Fibroblast of the aortic adventitia (primary cell): ENCODE measurements at regions not wholly inside any gene's neighbourhood (a gene's known extent, or its start where the extent isn't known, plus 50 kb on each side); places are given as distances from the start of the nearest gene placed in this dataset.

Experiments used
- DNase-seq: peaks from one replicate; pipeline ENCODE4 v3.0.0-alpha.2; 2010; ENCODE audit warnings: low read depth
- H3K4me3 ChIP-seq: 2 replicates; pipeline ENCODE4 v1.5.1; 2011; ENCODE audit warnings: low read depth, mild to moderate bottlenecking, control low read depth, low read length, moderate library complexity
- CTCF ChIP-seq: IDR thresholded peaks from 2 replicates; pipeline ENCODE4 v1.5.1; 2011; ENCODE audit warnings: mild to moderate bottlenecking, low read length, control low read depth, inconsistent platforms; ENCODE audit not compliant: insufficient read depth

GRCh38 chr12:14284184-14284722 is 81.2 kb upstream of the ATF7IP start:
- peak; percentile 17 for DNase-seq
- no peak overlapping the region for H3K4me3 ChIP-seq
- no peak for TF ChIP-seq CTCF

DNA sequence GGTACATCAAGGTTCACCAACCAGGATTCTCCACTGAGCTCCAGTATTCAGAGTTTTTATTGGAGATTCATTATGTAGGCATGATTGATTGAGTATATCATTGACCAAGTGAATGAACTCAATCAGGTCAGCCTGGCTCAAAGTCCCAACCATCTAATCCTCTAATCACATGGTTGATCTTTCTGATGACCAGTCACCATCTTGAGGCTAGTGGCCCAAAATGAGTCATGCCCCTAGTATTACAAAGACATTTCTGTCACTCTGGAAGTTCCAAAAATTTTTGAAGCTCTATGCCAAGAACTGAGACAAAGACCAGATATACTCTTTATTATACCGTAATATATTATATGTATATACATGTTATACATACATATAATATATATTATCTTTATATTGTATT is 75.9 kb upstream of the ATF7IP start:
- no peak for DNase-seq
- H3K4me3 ChIP-seq = no peak overlapping the region
- TF ChIP-seq CTCF = no peak

- no peak for TF ChIP-seq CTCF
- no peak for DNase-seq
- no peak overlapping the region for H3K4me3 ChIP-seq
These were observed 74.5 kb upstream of the ATF7IP start for GRCh38 chr12:14290951-14291350.

- DNase-seq = no peak
- no peak overlapping the region for H3K4me3 ChIP-seq
- no peak for TF ChIP-seq CTCF
These were observed 61.8 kb upstream of the ATF7IP start for GRCh38 chr12:14303661-14304155.

GRCh38 chr12:14307004-14307403 is 58.5 kb upstream of the ATF7IP start:
- DNase-seq = no peak
- no peak overlapping the region for H3K4me3 ChIP-seq

GRCh38 chr12:14308516-14308915 is 57.0 kb upstream of the ATF7IP start:
- TF ChIP-seq CTCF = no peak
- no peak for DNase-seq
- H3K4me3 ChIP-seq = no peak overlapping the region

More at GRCh38 chr12:14307004-14307403, 58.5 kb upstream of the ATF7IP start:
- TF ChIP-seq CTCF = no peak

GRCh38 chr12:14310866-14311265 is 54.6 kb upstream of the ATF7IP start:
- H3K4me3 ChIP-seq = no peak overlapping the region
- DNase-seq = no peak
- TF ChIP-seq CTCF = no peak
